ENCODE measurements at regions not wholly inside any gene's neighbourhood (a gene's known extent, or its start where the extent isn't known, plus 50 kb on each side); places are given as distances from the start of the nearest gene placed in this dataset.

- Mint-ChIP-seq H3K4me3 (no peak overlapping the region), H3K36me3 (no peaks in the 10 kb centered on the region), H3K9me3 (no peaks in the 10 kb centered on the region), H3K4me1 (no peaks in the 10 kb centered on the region), H3K27ac (no peak overlapping the region), H3K27me3 (peaks cover 5% of the 10 kb centered on the region)
- no peak for ATAC-seq (ENCODE audit: low read depth)
- DNase-seq (ENCODE audit: low spot score in 2 of 2): no peak
Observed at GRCh38 chr17:33596899-33597298, 303.8 kb upstream of the ASIC2 start.

- peaks cover 3% of the 10 kb centered on the region for H3K27me3 Mint-ChIP-seq
- no peaks in the 10 kb centered on the region for H3K36me3 Mint-ChIP-seq
- no peak for ATAC-seq (ENCODE audit: low read depth)
Observed at GRCh38 chr17:33598797-33599196, 305.7 kb upstream of the ASIC2 start.

GRCh38 chr17:33602981-33603380 lies 309.9 kb upstream of the ASIC2 start:
- H3K4me3 Mint-ChIP-seq: no peak overlapping the region
- no peaks in the 10 kb centered on the region for H3K9me3 Mint-ChIP-seq
- no peaks in the 10 kb centered on the region for H3K36me3 Mint-ChIP-seq
- no peak for ATAC-seq (ENCODE audit: low read depth)
- no peak for DNase-seq (ENCODE audit: low spot score in 2 of 2)
- peaks cover 6% of the 10 kb centered on the region for H3K27me3 Mint-ChIP-seq
- no peak overlapping the region for H3K27ac Mint-ChIP-seq
- no peaks in the 10 kb centered on the region for H3K4me1 Mint-ChIP-seq

More at GRCh38 chr17:33598797-33599196, 305.7 kb upstream of the ASIC2 start:
- Mint-ChIP-seq H3K9me3 (no peaks in the 10 kb centered on the region), H3K4me3 (no peak overlapping the region), H3K27ac (no peak overlapping the region), H3K4me1 (no peaks in the 10 kb centered on the region)
- no peak for DNase-seq (ENCODE audit: low spot score in 2 of 2)

- Mint-ChIP-seq H3K27me3 (peaks cover 6% of the 10 kb centered on the region), H3K4me3 (no peak overlapping the region), H3K36me3 (no peaks in the 10 kb centered on the region), H3K27ac (no peak overlapping the region), H3K9me3 (no peaks in the 10 kb centered on the region), H3K4me1 (no peaks in the 10 kb centered on the region)
- ATAC-seq (ENCODE audit: low read depth) (no peak), DNase-seq (ENCODE audit: low spot score in 2 of 2) (no peak)
Observed at GRCh38 chr17:33603789-33604188, 310.7 kb upstream of the ASIC2 start.

- Mint-ChIP-seq H3K27ac (no peak overlapping the region), H3K4me3 (no peak overlapping the region), H3K27me3 (peaks cover 2% of the 10 kb centered on the region), H3K36me3 (peaks cover 2% of the 10 kb centered on the region), H3K9me3 (no peaks in the 10 kb centered on the region), H3K4me1 (no peaks in the 10 kb centered on the region)
- no peak for ATAC-seq (ENCODE audit: low read depth)
- DNase-seq (ENCODE audit: low spot score in 2 of 2): no peak
Observed at GRCh38 chr17:33611532-33611931, 318.4 kb upstream of the ASIC2 start.

- H3K36me3 Mint-ChIP-seq: no peaks in the 10 kb centered on the region
- DNase-seq (ENCODE audit: low spot score in 2 of 2): no peak
- no peak overlapping the region for H3K4me3 Mint-ChIP-seq
- ATAC-seq (ENCODE audit: low read depth): no peak
- no peaks in the 10 kb centered on the region for H3K4me1 Mint-ChIP-seq
- H3K9me3 Mint-ChIP-seq: no peaks in the 10 kb centered on the region
- peaks cover 1% of the 10 kb centered on the region for H3K27me3 Mint-ChIP-seq
- no peak overlapping the region for H3K27ac Mint-ChIP-seq
Observed at GRCh38 chr17:33615861-33616260, 322.8 kb upstream of the ASIC2 start.

GRCh38 chr17:33623841-33624240 lies 330.7 kb upstream of the ASIC2 start:
- Mint-ChIP-seq H3K4me3 (no peak overlapping the region), H3K4me1 (no peaks in the 10 kb centered on the region), H3K36me3 (no peaks in the 10 kb centered on the region), H3K9me3 (peaks cover 2% of the 10 kb centered on the region), H3K27me3 (no peaks in the 10 kb centered on the region), H3K27ac (no peak overlapping the region)
- DNase-seq (ENCODE audit: low spot score in 2 of 2) (no peak), ATAC-seq (ENCODE audit: low read depth) (no peak)

GRCh38 chr17:33628500-33629346 lies 335.6 kb upstream of the ASIC2 start:
- DNase-seq (ENCODE audit: low spot score in 2 of 2): no peak
- no peaks in the 10 kb centered on the region for H3K36me3 Mint-ChIP-seq
- H3K4me3 Mint-ChIP-seq: no peak overlapping the region
- peaks cover 6% of the 10 kb centered on the region for H3K27me3 Mint-ChIP-seq
- no peak overlapping the region for H3K27ac Mint-ChIP-seq
- no peak for ATAC-seq (ENCODE audit: low read depth)
- no peaks in the 10 kb centered on the region for H3K4me1 Mint-ChIP-seq
- H3K9me3 Mint-ChIP-seq: peaks cover 10% of the 10 kb centered on the region

GRCh38 chr17:33633446-33633845 lies 340.4 kb upstream of the ASIC2 start:
- no peak overlapping the region for H3K27ac Mint-ChIP-seq
- H3K4me1 Mint-ChIP-seq: peaks cover 5% of the 10 kb centered on the region
- peaks cover 6% of the 10 kb centered on the region for H3K27me3 Mint-ChIP-seq
- no peak overlapping the region for H3K4me3 Mint-ChIP-seq
- no peak for DNase-seq (ENCODE audit: low spot score in 2 of 2)
- H3K36me3 Mint-ChIP-seq: no peaks in the 10 kb centered on the region
- H3K9me3 Mint-ChIP-seq: peaks cover 12% of the 10 kb centered on the region
- no peak for ATAC-seq (ENCODE audit: low read depth)

- DNase-seq (ENCODE audit: low spot score in 2 of 2) (no peak), ATAC-seq (ENCODE audit: low read depth) (no peak)
- H3K4me1 Mint-ChIP-seq: peaks cover 5% of the 10 kb centered on the region
- H3K36me3 Mint-ChIP-seq: no peaks in the 10 kb centered on the region
- no peak overlapping the region for H3K4me3 Mint-ChIP-seq
- peaks cover 2% of the 10 kb centered on the region for H3K27me3 Mint-ChIP-seq
- H3K9me3 Mint-ChIP-seq: peaks cover 4% of the 10 kb centered on the region
- no peak overlapping the region for H3K27ac Mint-ChIP-seq
Observed at GRCh38 chr17:33637534-33637933, 344.4 kb upstream of the ASIC2 start.

GRCh38 chr17:33639103-33639880 lies 346.2 kb upstream of the ASIC2 start:
- DNase-seq (ENCODE audit: low spot score in 2 of 2): no peak
- Mint-ChIP-seq H3K4me3 (no peak overlapping the region), H3K27me3 (no peaks in the 10 kb centered on the region), H3K9me3 (peaks cover 4% of the 10 kb centered on the region), H3K36me3 (no peaks in the 10 kb centered on the region), H3K27ac (no peak overlapping the region), H3K4me1 (peaks cover 5% of the 10 kb centered on the region)
- no peak for ATAC-seq (ENCODE audit: low read depth)

GRCh38 chr17:33640629-33641028 lies 347.5 kb upstream of the ASIC2 start:
- no peak for DNase-seq (ENCODE audit: low spot score in 2 of 2)
- no peak overlapping the region for H3K27ac Mint-ChIP-seq
- no peaks in the 10 kb centered on the region for H3K36me3 Mint-ChIP-seq

GRCh38 chr17:33642002-33642401 lies 348.9 kb upstream of the ASIC2 start:
- no peak for DNase-seq (ENCODE audit: low spot score in 2 of 2)
- Mint-ChIP-seq H3K9me3 (peaks cover 4% of the 10 kb centered on the region), H3K27ac (no peak overlapping the region), H3K36me3 (no peaks in the 10 kb centered on the region), H3K27me3 (peaks cover 5% of the 10 kb centered on the region), H3K4me1 (peaks cover 5% of the 10 kb centered on the region), H3K4me3 (no peak overlapping the region)
- ATAC-seq (ENCODE audit: low read depth): no peak

More at GRCh38 chr17:33640629-33641028, 347.5 kb upstream of the ASIC2 start:
- ATAC-seq (ENCODE audit: low read depth): no peak
- H3K4me3 Mint-ChIP-seq: no peak overlapping the region
- H3K27me3 Mint-ChIP-seq: peaks cover 2% of the 10 kb centered on the region
- peaks cover 5% of the 10 kb centered on the region for H3K4me1 Mint-ChIP-seq
- H3K9me3 Mint-ChIP-seq: peaks cover 4% of the 10 kb centered on the region

- Mint-ChIP-seq H3K9me3 (no peaks in the 10 kb centered on the region), H3K4me3 (no peak overlapping the region), H3K36me3 (no peaks in the 10 kb centered on the region), H3K27ac (no peak overlapping the region), H3K27me3 (peaks cover 5% of the 10 kb centered on the region), H3K4me1 (no peaks in the 10 kb centered on the region)
- no peak for DNase-seq (ENCODE audit: low spot score in 2 of 2)
- ATAC-seq (ENCODE audit: low read depth): no peak
Observed at GRCh38 chr17:33647956-33648355, 354.9 kb upstream of the ASIC2 start.

Data from memory B cell (primary cell).